ENCODE measurements at regions not wholly inside any gene's neighbourhood (a gene's known extent, or its start where the extent isn't known, plus 50 kb on each side); places are given as distances from the start of the nearest gene placed in this dataset.
"Not testable (repeated sequence)": the region's sequence is repeated elsewhere in the genome, so short reads cannot be mapped to it uniquely, and the experiment has no call there.

DNA sequence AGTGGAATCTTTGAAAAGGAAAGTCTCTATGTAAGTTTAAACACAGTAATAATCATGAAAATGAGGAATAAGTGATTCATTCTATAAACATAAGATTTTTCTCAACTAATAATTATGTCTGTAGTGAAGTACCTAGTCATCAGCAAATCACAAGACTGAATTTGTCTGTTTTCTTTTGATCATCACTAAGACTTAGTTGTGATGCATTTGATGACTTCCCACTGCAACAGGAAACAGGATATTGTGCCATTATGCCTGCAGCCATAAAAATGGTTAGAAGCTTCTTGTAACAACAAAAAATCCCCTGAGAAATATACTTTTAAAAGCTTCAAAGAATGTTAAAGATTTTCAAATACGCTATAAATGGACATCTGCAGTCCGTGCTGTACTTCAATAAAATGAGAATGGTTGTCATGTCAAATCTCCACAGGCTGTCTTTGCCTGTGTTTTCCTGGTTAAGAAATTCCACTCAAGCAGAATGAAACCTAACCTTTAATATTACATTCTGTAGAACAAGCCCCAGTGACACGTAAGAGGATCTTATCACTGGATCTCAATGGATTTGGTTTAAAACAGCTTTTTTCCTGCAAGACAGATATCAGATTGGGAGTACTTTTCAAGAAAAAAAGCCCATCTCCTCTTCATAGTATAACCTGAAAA, 1262.3 kb upstream of the PHF14 start:
- no peak for DNase-seq (ENCODE audit: low read depth)

DNA sequence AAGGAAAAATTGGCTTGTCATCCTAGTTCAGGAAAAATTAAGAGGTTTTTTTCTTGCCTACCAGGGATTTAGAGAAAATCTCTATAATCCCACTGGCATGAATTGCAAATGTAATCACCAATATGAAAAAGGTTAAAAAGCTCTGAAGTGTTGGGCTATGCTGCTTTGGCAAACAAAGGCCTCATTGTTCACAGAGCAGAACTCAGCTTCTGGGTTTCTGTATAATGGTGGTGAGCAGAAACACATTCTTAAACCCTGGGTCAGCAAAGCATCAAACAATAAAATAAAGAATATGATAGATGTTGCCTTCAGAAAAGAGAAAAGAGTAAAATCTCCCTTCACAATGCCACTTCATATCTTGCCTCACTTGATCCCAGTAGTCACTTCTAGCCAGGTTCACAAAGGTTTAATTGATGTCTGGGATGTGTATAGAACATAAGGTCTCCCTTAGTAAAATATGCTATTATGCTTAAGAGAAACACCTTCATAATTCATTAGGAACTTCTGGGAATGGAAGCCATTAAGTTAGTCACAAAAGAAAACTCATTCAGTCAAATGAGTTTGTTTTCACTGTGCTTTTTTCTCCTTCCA, 1255.5 kb upstream of the PHF14 start:
- no peak for DNase-seq (ENCODE audit: low read depth)

DNA sequence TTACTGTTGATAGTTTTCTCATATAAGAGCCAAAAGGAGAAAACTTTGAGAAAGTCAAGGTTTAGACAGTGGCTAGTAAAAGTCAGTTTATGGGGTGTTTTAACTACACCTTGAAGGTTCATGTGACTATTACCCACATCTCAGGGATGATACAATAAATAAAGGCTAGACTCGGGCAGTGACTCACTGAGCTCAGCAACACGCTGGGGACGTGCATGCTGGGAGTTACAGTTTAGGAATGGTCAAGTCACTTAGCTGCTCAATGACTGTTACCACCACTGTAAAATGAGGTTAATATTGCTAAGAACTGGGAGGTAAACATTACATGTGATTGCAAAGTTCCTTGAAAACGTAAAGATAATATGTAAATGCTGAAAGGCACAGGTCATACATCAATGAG, 1254.4 kb upstream of the PHF14 start:
- DNase-seq (ENCODE audit: low read depth), result no peak

DNA sequence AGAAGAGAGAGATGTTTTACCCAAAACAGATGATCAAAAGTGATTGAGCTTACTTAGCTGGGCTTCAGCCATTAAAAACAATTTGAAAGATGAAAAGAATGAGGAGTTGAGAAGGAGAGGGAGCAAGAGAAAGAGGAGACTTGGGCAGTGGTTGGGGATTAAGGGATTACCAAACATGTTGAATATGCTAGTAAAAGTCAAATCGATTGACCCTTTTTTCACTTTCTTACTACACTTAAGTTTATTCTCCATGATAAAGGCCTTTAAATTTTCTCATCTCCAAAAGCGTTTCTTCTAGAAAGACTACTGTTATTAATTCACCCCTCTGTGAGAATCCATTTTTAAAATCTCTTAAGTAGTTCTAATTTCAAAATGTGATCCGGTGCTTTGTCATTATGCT, 1254.0 kb upstream of the PHF14 start:
- DNase-seq (ENCODE audit: low read depth), result no peak

GRCh38 chr7:9725940-9726663, 1247.6 kb upstream of the PHF14 start:
- DNase-seq (ENCODE audit: low read depth), result not testable (repeated sequence)

GRCh38 chr7:9726811-9727210, 1246.9 kb upstream of the PHF14 start:
- not testable (repeated sequence) for DNase-seq (ENCODE audit: low read depth)

GRCh38 chr7:9727467-9727869, 1246.2 kb upstream of the PHF14 start:
- not testable (repeated sequence) for DNase-seq (ENCODE audit: low read depth)

- not testable (repeated sequence) for DNase-seq (ENCODE audit: low read depth)
Observed at GRCh38 chr7:9728014-9728657, 1245.5 kb upstream of the PHF14 start.

- no peak for DNase-seq (ENCODE audit: low read depth)
Observed at GRCh38 chr7:9752033-9752432, 1221.6 kb upstream of the PHF14 start.

DNA sequence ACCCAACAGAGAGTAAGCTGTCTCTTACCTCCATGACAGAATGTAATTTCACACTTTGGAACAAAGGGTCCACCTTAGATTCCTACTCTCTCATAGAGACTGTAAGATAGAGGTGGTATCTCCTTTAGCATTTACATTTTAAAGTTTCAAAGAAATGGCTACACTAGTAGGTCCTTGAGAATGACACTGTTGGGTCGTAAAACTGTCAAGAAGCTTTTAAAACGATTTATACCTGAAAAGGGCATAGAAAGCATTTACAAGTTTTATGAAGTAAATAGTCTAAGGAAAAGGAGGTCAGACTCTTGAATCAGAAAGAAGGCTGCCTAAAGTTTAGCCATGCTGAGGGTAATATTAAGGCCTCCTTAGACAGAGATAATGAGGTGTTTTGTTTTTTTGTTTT, 1212.4 kb upstream of the PHF14 start:
- DNase-seq (ENCODE audit: low read depth), result no peak

DNA sequence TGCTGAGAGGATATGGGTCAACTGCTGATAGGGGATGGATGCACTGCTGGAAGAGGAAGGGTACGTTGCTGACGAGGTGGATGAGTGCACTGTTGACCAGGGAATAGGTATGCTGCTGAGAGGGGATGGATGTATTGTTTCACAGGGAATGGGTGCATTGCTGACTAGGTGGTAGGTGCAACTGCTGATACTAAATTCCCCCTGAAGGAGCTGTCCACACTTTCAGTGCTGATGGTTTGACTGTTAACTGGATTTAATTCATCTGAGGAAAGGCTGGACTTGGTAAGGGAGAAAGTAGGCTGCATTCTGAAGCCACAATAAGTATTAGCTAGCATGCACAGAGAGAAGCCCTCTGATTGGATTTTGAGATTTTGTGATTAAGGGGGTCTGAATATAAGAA, 1196.8 kb upstream of the PHF14 start:
- no peak for DNase-seq (ENCODE audit: low read depth)

GRCh38 chr7:9778367-9778766, 1195.3 kb upstream of the PHF14 start:
- no peak for DNase-seq (ENCODE audit: low read depth)

GRCh38 chr7:9781710-9782109, 1192.0 kb upstream of the PHF14 start:
- DNase-seq (ENCODE audit: low read depth), result no peak

DNA sequence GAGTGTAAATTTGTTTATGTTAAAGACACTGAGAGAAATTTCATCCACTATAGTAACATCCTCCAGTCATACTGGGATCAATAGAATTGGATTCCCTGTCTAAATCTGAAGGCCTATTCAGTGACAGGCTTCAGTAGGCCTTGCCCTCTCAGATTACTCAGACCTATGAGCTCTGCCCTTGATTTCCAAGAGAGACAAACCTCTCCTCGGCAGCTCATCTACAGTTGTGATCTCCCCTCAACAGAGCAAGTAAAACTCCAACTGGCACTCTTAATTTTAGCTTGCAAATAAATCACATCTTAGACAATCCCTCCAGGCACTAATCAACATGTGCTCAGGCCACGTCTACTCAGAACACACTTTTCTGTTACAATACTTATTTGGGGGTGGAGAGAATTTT, 1191.4 kb upstream of the PHF14 start:
- DNase-seq (ENCODE audit: low read depth), result no peak

- DNase-seq (ENCODE audit: low read depth), result no peak
Observed at GRCh38 chr7:9785211-9785610, 1188.5 kb upstream of the PHF14 start.

DNA sequence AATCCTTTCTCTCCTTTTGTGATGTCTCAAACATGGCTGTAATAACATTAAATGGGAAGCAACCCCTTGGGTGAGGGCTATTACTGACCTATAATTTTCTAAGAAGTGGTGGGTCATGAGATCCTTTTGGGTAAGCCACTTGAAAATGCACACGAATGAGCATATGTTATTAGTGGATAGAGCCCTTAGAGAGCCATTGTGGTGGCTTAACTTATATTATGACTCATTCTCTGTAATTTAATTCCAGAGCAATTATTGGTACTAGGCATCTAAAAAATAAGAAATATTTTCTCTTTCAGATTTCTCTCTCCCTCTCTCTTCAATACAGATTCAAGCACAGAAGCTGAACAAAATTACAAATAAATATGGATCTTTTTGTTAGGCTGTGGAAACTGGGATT, 1177.4 kb upstream of the PHF14 start:
- DNase-seq (ENCODE audit: low read depth), result no peak

GRCh38 chr7:9822458-9823290, 1151.0 kb upstream of the PHF14 start:
- no peak for DNase-seq (ENCODE audit: low read depth)

- no peak for DNase-seq (ENCODE audit: low read depth)
Observed at GRCh38 chr7:9835199-9835598, 1138.5 kb upstream of the PHF14 start.

DNA sequence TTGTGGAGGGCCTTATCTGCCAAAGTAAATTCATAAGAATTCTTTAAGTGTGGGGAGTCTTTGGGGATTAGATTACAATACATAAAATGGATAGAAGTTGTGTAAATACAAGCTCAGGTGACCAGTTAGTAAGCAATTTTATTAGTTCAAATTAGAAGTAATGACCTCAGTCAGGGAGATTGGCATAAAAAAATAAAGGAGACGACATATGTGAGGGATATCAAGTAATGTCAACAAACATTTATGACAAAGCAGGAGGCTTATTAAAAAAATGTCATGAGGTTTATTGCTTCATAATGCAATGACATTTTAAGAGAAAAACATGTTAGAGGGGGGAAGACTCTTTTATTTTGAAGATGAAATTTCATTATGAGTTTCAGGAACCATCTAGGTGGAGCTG, 1137.0 kb upstream of the PHF14 start:
- DNase-seq (ENCODE audit: low read depth), result no peak

GRCh38 chr7:9842301-9842700, 1131.4 kb upstream of the PHF14 start:
- DNase-seq (ENCODE audit: low read depth), result no peak

GRCh38 chr7:9846902-9847301, 1126.8 kb upstream of the PHF14 start:
- no peak for DNase-seq (ENCODE audit: low read depth)

DNA sequence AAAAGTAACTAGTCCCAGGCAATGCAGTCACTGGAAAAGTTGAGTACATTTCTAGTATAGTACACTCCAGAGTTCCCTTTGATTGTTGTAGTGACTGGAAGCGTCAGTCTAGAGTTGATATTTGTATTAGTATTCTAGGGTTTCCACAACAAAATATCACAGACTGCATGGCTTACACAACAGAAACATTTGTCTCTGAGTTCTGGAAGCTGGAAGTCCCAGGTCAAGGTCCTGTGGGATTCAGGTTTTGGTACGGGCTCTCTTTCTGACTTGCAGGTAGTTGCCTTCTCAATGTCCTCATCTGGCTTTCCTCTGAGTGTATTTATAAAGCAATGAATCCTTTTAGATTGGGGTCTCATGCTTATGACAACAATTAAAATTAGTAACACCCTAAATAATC, 1119.1 kb upstream of the PHF14 start:
- no peak for DNase-seq (ENCODE audit: low read depth)

Measured in stimulated activated CD4-positive, alpha-beta T cell treated with anti-CD3 and anti-CD28 coated beads, Interleukin-2, amount 100 ng/mL, for 4 hours (primary cell).